WERI-Rb-1 (cell line): ENCODE measurements at regions not wholly inside any gene's neighbourhood (a gene's known extent, or its start where the extent isn't known, plus 50 kb on each side); places are given as distances from the start of the nearest gene placed in this dataset.

ENCODE experiments used
- DNase-seq: peaks from one replicate; pipeline ENCODE4 v3.0.0-alpha.2; 2020
- H3K27ac ChIP-seq: fragments of 250-450 bp; sonication (Bioruptor Pico); 2 replicates; pipeline ENCODE4 v1.5.1; 2020; ENCODE audit warnings: mild to moderate bottlenecking, moderate library complexity
- H3K27me3 ChIP-seq: fragments of 250-450 bp; sonication (Bioruptor Pico); 2 replicates; pipeline ENCODE4 v1.5.1; 2021; ENCODE audit warnings: mild to moderate bottlenecking, low read depth, moderate library complexity; ENCODE audit not compliant: insufficient read depth, severe bottlenecking
- H3K36me3 ChIP-seq: fragments of 250-450 bp; sonication (Bioruptor Pico); 2 replicates; pipeline ENCODE4 v1.5.1; 2020; ENCODE audit warnings: mild to moderate bottlenecking, moderate library complexity
- H3K4me3 ChIP-seq: 2 replicates; pipeline ENCODE4 v1.5.1; 2011; ENCODE audit warnings: low read depth, mild to moderate bottlenecking, control low read depth, low read length
- H3K9me3 ChIP-seq: fragments of 250-450 bp; sonication (Bioruptor Pico); 2 replicates; pipeline ENCODE4 v1.5.1; 2021; ENCODE audit warnings: mild to moderate bottlenecking, moderate library complexity; ENCODE audit not compliant: severe bottlenecking
- TF ChIP-seq, protein P1 (sequence below): IDR thresholded peaks from 2 replicates; pipeline ENCODE4 v1.5.1; 2011; ENCODE audit warnings: low read depth, mild to moderate bottlenecking, control low read depth, inconsistent platforms, low read length

DNA sequence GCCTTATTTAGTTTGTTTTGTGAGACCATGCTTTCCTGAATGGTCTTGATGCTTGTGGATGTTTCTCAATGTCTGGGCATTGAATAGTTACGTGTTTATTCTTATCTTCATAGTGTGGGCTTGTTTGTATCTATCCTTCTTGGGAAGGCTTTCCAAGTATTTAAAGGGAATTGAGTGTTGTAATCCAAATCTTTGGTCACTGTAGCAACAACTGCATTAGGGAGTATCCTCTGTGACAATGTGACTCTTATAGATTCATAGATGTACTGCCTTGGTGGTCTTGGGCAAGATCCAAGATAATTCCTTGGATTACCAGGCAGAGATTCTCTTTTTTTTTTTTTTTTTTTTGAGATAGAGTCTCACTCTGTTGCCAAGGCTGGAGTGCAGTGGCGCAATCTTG, 598.4 kb downstream of the CBLN4 start:
- Histone ChIP-seq H3K36me3 (no peaks in the 10 kb centered on the region), H3K27ac (no peak overlapping the region), H3K9me3 (no peaks in the 10 kb centered on the region), H3K27me3 (peaks cover 8% of the 10 kb centered on the region), H3K4me3 (no peak overlapping the region)
- TF ChIP-seq, protein P1, sequence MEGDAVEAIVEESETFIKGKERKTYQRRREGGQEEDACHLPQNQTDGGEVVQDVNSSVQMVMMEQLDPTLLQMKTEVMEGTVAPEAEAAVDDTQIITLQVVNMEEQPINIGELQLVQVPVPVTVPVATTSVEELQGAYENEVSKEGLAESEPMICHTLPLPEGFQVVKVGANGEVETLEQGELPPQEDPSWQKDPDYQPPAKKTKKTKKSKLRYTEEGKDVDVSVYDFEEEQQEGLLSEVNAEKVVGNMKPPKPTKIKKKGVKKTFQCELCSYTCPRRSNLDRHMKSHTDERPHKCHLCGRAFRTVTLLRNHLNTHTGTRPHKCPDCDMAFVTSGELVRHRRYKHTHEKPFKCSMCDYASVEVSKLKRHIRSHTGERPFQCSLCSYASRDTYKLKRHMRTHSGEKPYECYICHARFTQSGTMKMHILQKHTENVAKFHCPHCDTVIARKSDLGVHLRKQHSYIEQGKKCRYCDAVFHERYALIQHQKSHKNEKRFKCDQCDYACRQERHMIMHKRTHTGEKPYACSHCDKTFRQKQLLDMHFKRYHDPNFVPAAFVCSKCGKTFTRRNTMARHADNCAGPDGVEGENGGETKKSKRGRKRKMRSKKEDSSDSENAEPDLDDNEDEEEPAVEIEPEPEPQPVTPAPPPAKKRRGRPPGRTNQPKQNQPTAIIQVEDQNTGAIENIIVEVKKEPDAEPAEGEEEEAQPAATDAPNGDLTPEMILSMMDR = no peak
- no peak for DNase-seq

DNA sequence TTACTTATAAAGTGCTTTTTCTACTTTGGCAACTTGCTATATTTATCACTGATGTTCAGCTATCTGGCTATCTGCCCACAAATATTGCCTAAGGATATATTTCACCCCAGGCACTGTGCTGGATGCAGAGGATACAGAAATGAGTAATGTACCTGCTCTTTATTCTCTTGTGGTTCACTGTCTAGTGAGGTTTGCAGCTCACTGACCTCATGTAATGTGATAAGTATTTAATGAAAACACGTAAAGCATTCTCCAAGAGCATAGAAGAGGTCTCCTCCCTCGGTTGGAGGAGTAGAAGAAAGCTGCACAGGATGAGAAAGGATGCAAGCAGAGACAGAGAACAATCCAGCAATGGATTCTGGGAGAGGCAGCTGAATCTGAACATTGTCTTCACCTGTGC, 610.7 kb downstream of the CBLN4 start:
- TF ChIP-seq, protein P1 = no peak

DNA sequence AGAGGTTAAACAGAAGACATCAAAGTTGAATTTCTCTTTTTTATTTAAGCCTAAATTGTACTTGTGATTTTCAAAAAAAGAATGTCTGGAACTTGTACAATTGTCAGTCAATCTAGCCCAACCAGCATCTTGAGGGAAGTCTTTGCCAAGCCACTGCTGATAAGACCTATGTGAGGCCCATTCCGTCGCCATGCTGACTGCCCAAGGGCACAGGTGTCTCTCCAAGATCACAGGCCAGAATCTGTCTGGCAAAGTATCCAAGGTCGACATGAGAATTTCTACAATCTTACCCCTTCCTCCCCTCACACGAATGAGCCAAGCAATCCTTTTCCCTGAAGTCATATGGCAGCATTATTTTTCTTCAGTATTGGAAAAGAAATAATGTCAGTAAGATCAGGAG, 614.5 kb downstream of the CBLN4 start:
- no peak for DNase-seq

More for the DNA sequence above, 610.7 kb downstream of the CBLN4 start:
- Histone ChIP-seq H3K9me3 (no peaks in the 10 kb centered on the region), H3K4me3 (no peak overlapping the region), H3K27me3 (peaks cover 25% of the 10 kb centered on the region), H3K36me3 (no peaks in the 10 kb centered on the region), H3K27ac (no peak overlapping the region)
- DNase-seq = no peak

DNA sequence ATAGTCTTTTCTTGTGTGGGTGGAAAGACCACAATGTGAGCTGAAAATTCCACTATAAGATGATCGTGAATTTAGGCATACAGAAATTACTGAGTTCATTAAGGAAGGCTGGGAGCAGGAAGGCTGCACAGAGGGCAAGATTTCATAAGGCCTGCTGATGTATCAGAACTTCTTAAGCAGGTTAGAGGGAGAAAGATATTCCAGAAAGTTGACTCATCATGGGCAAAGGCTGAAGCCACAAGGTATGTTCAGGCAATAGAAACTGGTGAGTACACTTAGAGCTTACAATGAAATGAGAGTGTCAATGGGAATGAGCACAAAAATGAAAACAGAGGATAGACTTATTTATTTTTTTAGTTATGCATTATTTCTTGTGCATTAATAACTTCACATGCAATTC, 618.6 kb downstream of the CBLN4 start:
- Histone ChIP-seq H3K27me3 (peaks cover 51% of the 10 kb centered on the region), H3K36me3 (no peaks in the 10 kb centered on the region), H3K27ac (no peak overlapping the region), H3K9me3 (no peaks in the 10 kb centered on the region), H3K4me3 (no peak overlapping the region)
- TF ChIP-seq, protein P1 = no peak
- DNase-seq = no peak

More for the DNA sequence above, 614.5 kb downstream of the CBLN4 start:
- no peaks in the 10 kb centered on the region for H3K9me3 ChIP-seq
- peaks cover 51% of the 10 kb centered on the region for H3K27me3 ChIP-seq
- H3K36me3 ChIP-seq = no peaks in the 10 kb centered on the region
- TF ChIP-seq, protein P1 = no peak
- no peak overlapping the region for H3K4me3 ChIP-seq
- no peak overlapping the region for H3K27ac ChIP-seq

DNA sequence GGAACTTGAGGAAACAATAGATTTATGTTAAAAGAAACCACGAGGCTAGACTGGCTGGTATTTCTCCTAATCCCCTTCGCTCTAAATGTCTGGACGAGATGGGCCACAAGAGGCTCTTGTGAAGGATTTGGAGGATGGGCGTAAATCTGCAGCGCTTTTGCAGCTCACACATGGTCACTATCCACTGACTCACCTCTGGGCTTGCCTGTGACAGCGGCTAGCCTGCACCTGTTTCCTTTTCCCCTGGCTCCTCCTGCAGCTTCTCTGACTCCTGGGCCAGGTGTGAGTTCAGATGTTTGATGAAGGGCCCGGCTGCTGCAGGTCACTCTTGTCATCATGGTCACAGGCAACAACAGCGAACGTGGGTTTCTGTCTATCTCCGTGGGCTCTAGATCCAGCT, 629.4 kb downstream of the CBLN4 start:
- no peak for DNase-seq
- Histone ChIP-seq H3K36me3 (no peaks in the 10 kb centered on the region), H3K4me3 (no peak overlapping the region), H3K27ac (no peak overlapping the region), H3K27me3 (peaks cover 34% of the 10 kb centered on the region), H3K9me3 (no peaks in the 10 kb centered on the region)
- TF ChIP-seq, protein P1 = no peak

DNA sequence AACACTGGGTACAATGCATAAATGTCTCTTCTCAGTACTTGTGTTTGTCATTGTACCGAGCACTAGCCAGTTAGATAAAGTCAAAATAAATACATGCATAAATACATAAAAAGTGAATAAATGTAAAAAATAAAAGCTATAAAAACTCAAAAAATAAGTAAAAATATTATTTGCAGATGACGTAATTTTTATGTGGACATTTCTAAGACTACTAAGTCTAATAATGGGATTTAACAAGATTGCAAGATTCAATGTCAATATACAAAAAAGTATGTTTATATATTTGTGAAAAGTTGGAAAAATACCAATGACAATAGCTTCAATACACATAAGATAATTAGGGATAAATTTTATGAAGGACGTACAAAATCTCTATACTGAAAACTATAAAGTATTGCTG, 639.6 kb downstream of the CBLN4 start:
- Histone ChIP-seq H3K27me3 (peaks cover 22% of the 10 kb centered on the region), H3K9me3 (no peaks in the 10 kb centered on the region), H3K36me3 (no peaks in the 10 kb centered on the region), H3K27ac (no peak overlapping the region), H3K4me3 (no peak overlapping the region)
- TF ChIP-seq, protein P1 = no peak
- DNase-seq = no peak
